Astrocyte (in vitro differentiated cells and primary cell): ENCODE measurements at regions not wholly inside any gene's neighbourhood (a gene's known extent, or its start where the extent isn't known, plus 50 kb on each side); places are given as distances from the start of the nearest gene placed in this dataset.

Experiments used
- DNase-seq: peaks from one replicate; pipeline ENCODE4 v3.0.0-alpha.2; 2010; ENCODE audit warnings: low read depth
- FAIRE-seq: peaks from 2 replicates; lab custom pipeline; 2011; peaks lifted over from hg19 to GRCh38; lab: Jason Lieb, UNC
- H2AFZ ChIP-seq: 2 replicates; pipeline ENCODE4 v1.6.0; 2012; ENCODE audit warnings: low read depth, low read length, inconsistent platforms
- H3K27ac ChIP-seq: 2 replicates; pipeline ENCODE4 v1.5.1; 2011; ENCODE audit warnings: low read depth, low read length, inconsistent platforms
- H3K27me3 ChIP-seq: 2 replicates; pipeline ENCODE4 v1.6.0; 2011; ENCODE audit warnings: low read length, inconsistent platforms; ENCODE audit not compliant: insufficient read depth
- H3K36me3 ChIP-seq: 2 replicates; pipeline ENCODE4 v1.5.1; 2011; ENCODE audit warnings: low read length, inconsistent platforms; ENCODE audit not compliant: insufficient read depth
- H3K4me1 ChIP-seq: 2 replicates; pipeline ENCODE4 v1.5.1; 2011; ENCODE audit warnings: low read length, inconsistent platforms; ENCODE audit not compliant: insufficient read depth
- H3K4me2 ChIP-seq: 2 replicates; pipeline ENCODE4 v1.6.0; 2012; ENCODE audit warnings: low read length, inconsistent platforms
- H3K4me3 ChIP-seq: 2 replicates; pipeline ENCODE4 v1.5.1; 2011; ENCODE audit warnings: low read depth, mild to moderate bottlenecking, low read length, inconsistent platforms; ENCODE audit not compliant: insufficient read depth
- H3K79me2 ChIP-seq: 2 replicates; pipeline ENCODE4 v1.6.0; 2012; ENCODE audit warnings: mild to moderate bottlenecking, low read length, inconsistent platforms; ENCODE audit not compliant: insufficient read depth
- H3K9ac ChIP-seq: 2 replicates; pipeline ENCODE4 v1.6.0; 2012; ENCODE audit warnings: mild to moderate bottlenecking, low read length, inconsistent platforms
- H3K9me3 ChIP-seq: 2 replicates; pipeline ENCODE4 v1.5.1; 2012; ENCODE audit warnings: low read depth, mild to moderate bottlenecking, low read length, inconsistent platforms; ENCODE audit not compliant: insufficient read depth
- H4K20me1 ChIP-seq: 2 replicates; pipeline ENCODE4 v1.6.0; 2012; ENCODE audit warnings: low read length, inconsistent platforms; ENCODE audit not compliant: insufficient read depth
- H3K27ac Mint-ChIP-seq: one replicate; pipeline ENCODE4 v1.8.0; 2021; ENCODE audit warnings: mild to moderate bottlenecking, mixed read lengths; ENCODE audit not compliant: unreplicated experiment
- H3K27me3 Mint-ChIP-seq: one replicate; pipeline ENCODE4 v1.8.0; 2021; ENCODE audit warnings: low read depth, mixed read lengths; ENCODE audit not compliant: unreplicated experiment
- H3K36me3 Mint-ChIP-seq: one replicate; pipeline ENCODE4 v1.8.0; 2021; ENCODE audit warnings: low read depth, mixed read lengths; ENCODE audit not compliant: unreplicated experiment
- H3K4me1 Mint-ChIP-seq: one replicate; pipeline ENCODE4 v1.8.0; 2021; ENCODE audit warnings: low read depth, mixed read lengths; ENCODE audit not compliant: unreplicated experiment
- H3K4me3 Mint-ChIP-seq: one replicate; pipeline ENCODE4 v1.8.0; 2021; ENCODE audit warnings: mild to moderate bottlenecking, moderate library complexity, mixed read lengths; ENCODE audit not compliant: unreplicated experiment
- H3K9me3 Mint-ChIP-seq: one replicate; pipeline ENCODE4 v1.8.0; 2021; ENCODE audit warnings: mild to moderate bottlenecking, mixed read lengths; ENCODE audit not compliant: unreplicated experiment
- EZH2 ChIP-seq: IDR thresholded peaks from 2 replicates; pipeline ENCODE4 v1.6.1; 2012; ENCODE audit warnings: mild to moderate bottlenecking, low read length, inconsistent platforms; ENCODE audit not compliant: insufficient read depth
- TF ChIP-seq, protein P1 (sequence below): IDR thresholded peaks from 2 replicates; pipeline ENCODE4 v1.5.1; 2011; ENCODE audit warnings: low read depth, mild to moderate bottlenecking, inconsistent platforms, low read length, moderate library complexity; ENCODE audit not compliant: insufficient read depth

DNA sequence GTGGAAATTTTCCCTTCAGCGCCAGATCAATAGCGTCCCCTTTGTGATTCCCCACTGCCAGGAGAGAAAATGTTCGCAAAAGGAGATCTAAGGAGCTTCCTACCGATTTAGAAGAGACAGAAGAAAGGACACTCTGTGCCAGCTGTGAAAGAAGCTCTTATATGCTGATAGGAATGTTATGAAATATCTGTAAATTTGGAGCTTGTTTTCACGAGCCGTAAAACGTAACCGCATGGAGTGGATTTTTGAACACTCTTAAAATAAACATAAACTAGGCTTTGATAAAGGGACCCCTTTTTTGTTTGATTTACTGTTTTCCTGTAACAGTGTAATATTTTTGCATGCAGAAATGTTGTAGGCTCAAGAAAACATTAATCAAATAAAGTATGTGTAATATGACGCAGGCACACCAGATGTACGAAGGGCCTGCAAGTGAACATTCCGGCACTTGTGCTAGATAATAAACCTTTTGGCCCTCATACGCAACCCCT lies 346.8 kb downstream of the ETNK1 start:
- no peaks in the 10 kb centered on the region for H3K9me3 ChIP-seq
- H3K36me3 ChIP-seq: no peaks in the 10 kb centered on the region
- H3K4me1 ChIP-seq: no peaks in the 10 kb centered on the region
- peaks cover 19% of the 10 kb centered on the region for H3K4me1 Mint-ChIP-seq
- FAIRE-seq (no peak), DNase-seq (no peak)
- no peaks in the 10 kb centered on the region for H3K36me3 Mint-ChIP-seq
- TF ChIP-seq EZH2: no peak
- TF ChIP-seq, protein P1, sequence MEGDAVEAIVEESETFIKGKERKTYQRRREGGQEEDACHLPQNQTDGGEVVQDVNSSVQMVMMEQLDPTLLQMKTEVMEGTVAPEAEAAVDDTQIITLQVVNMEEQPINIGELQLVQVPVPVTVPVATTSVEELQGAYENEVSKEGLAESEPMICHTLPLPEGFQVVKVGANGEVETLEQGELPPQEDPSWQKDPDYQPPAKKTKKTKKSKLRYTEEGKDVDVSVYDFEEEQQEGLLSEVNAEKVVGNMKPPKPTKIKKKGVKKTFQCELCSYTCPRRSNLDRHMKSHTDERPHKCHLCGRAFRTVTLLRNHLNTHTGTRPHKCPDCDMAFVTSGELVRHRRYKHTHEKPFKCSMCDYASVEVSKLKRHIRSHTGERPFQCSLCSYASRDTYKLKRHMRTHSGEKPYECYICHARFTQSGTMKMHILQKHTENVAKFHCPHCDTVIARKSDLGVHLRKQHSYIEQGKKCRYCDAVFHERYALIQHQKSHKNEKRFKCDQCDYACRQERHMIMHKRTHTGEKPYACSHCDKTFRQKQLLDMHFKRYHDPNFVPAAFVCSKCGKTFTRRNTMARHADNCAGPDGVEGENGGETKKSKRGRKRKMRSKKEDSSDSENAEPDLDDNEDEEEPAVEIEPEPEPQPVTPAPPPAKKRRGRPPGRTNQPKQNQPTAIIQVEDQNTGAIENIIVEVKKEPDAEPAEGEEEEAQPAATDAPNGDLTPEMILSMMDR: no peak
- H4K20me1 ChIP-seq: no peaks in the 10 kb centered on the region
- H3K27me3 Mint-ChIP-seq: peaks cover under 1% of the 10 kb centered on the region
- no peak overlapping the region for H3K27ac ChIP-seq
- no peak overlapping the region for H3K27ac Mint-ChIP-seq
- no peaks in the 10 kb centered on the region for H3K9me3 Mint-ChIP-seq
- no peak overlapping the region for H3K4me2 ChIP-seq
- H2AFZ ChIP-seq: no peak overlapping the region
- H3K9ac ChIP-seq: no peak overlapping the region
- no peaks in the 10 kb centered on the region for H3K27me3 ChIP-seq
- no peak overlapping the region for H3K4me3 ChIP-seq
- H3K79me2 ChIP-seq: no peaks in the 10 kb centered on the region
- no peak overlapping the region for H3K4me3 Mint-ChIP-seq

DNA sequence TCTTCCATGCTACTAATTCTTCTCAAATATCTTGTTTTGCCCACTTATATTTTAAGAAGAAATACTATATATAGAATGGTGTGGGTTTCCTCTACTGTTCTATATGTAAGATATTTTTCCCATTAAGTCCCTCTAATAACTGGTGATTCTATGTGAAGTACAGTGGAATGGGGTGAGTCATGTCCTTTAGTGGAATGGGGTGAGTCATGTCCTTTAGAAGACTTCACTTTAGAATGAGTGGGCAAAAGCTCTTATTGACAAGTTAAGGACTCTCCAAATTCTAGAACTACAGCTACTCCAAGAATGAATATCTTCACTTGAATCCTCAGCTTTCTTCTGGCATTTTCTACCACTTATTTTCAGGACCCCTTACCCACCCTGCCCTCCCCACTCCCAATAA lies 349.9 kb downstream of the ETNK1 start:
- Mint-ChIP-seq H3K36me3 (no peaks in the 10 kb centered on the region), H3K27me3 (no peaks in the 10 kb centered on the region), H3K4me3 (no peak overlapping the region), H3K9me3 (no peaks in the 10 kb centered on the region), H3K4me1 (peaks cover 27% of the 10 kb centered on the region), H3K27ac (peak overlapping the region; percentile 87)
- H3K79me2 ChIP-seq: no peaks in the 10 kb centered on the region
- no peak overlapping the region for H3K4me3 ChIP-seq
- peak overlapping the region; percentile 48 for H3K27ac ChIP-seq
- no peaks in the 10 kb centered on the region for H3K9me3 ChIP-seq
- no peak overlapping the region for H2AFZ ChIP-seq
- H3K27me3 ChIP-seq: no peaks in the 10 kb centered on the region
- peaks cover 12% of the 10 kb centered on the region for H3K4me1 ChIP-seq
- H3K9ac ChIP-seq: no peak overlapping the region
- FAIRE-seq (peak; percentile 55), DNase-seq (peak; percentile 94)
- H4K20me1 ChIP-seq: no peaks in the 10 kb centered on the region
- H3K36me3 ChIP-seq: no peaks in the 10 kb centered on the region
- TF ChIP-seq EZH2: no peak
- TF ChIP-seq, protein P1: no peak
- H3K4me2 ChIP-seq: peak overlapping the region; percentile 54

DNA sequence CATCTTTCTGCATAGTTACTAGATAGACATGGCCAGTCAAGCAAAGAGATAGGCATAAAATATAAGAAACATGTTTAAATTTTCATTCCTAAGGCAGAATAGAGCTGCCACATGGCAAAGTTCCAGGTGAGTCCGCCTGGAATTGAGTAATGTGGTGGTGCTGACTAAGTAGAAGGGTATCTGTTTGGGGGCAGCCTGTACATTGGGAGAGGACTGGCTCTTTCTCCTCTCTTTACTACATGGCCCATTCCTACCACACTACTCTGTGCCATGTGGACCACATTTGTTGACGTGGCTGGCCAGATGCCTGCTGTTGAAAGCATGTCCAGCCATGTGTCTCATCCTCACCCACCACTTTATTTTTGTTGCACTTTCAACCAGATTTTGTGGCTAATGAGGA lies 354.0 kb downstream of the ETNK1 start:
- H3K79me2 ChIP-seq: no peaks in the 10 kb centered on the region
- FAIRE-seq (peak; percentile 73), DNase-seq (peak; percentile 97)
- H3K4me1 ChIP-seq: peaks cover 14% of the 10 kb centered on the region
- H3K27ac ChIP-seq: peak overlapping the region; percentile 36
- H3K9ac ChIP-seq: no peak overlapping the region
- H3K27me3 Mint-ChIP-seq: no peaks in the 10 kb centered on the region
- H3K4me1 Mint-ChIP-seq: peaks cover 28% of the 10 kb centered on the region
- no peaks in the 10 kb centered on the region for H3K27me3 ChIP-seq
- TF ChIP-seq, protein P1: no peak
- no peak overlapping the region for H2AFZ ChIP-seq
- no peaks in the 10 kb centered on the region for H4K20me1 ChIP-seq
- H3K36me3 ChIP-seq: no peaks in the 10 kb centered on the region
- no peak overlapping the region for H3K4me3 Mint-ChIP-seq
- no peaks in the 10 kb centered on the region for H3K36me3 Mint-ChIP-seq
- peak overlapping the region; percentile 34 for H3K27ac Mint-ChIP-seq
- H3K9me3 ChIP-seq: no peaks in the 10 kb centered on the region
- H3K9me3 Mint-ChIP-seq: no peaks in the 10 kb centered on the region
- peak overlapping the region; percentile 23 for H3K4me2 ChIP-seq
- H3K4me3 ChIP-seq: no peak overlapping the region
